PC-3 (cell line): ENCODE measurements at regions not wholly inside any gene's neighbourhood (a gene's known extent, or its start where the extent isn't known, plus 50 kb on each side); places are given as distances from the start of the nearest gene placed in this dataset.
A peak's percentile ranks its signal among the peaks of the same experiment; 100 is the strongest.

Source experiments
- ATAC-seq: fragments of 200-7000 bp; cut with Tn5 transposase; 2 replicates; pipeline ENCODE4 v1.9.1; 2020; ENCODE audit warnings: mild to moderate bottlenecking, moderate library complexity
- BruUV-seq: library from RNA; stranded (reverse); fragments of 400-500 nt; replicated peaks from 2 replicates; lab custom pipeline; 2021; lab: Mats Ljungman, UMichigan
- CTCF ChIA-PET: fragments of 300-600 bp; sonication (Branson Sonifier 250); formaldehyde crosslinking; loops from one replicate; lab custom pipeline; 2022; ENCODE audit warnings: antibody characterized with exemption; lab: Charles Lee
- POLR2A ChIA-PET: fragments of 300-600 bp; sonication (Branson Sonifier 250); formaldehyde crosslinking; loops from one replicate; lab custom pipeline; 2022; ENCODE audit warnings: antibody characterized with exemption; ENCODE audit not compliant: unreplicated experiment; lab: Charles Lee
- DNase-seq: peaks from one replicate; pipeline ENCODE4 v3.0.0-alpha.2; 2015
- H2AFZ ChIP-seq: fragments of 300-600 bp; sonication (generic); 2 replicates; pipeline ENCODE4 v1.6.0; 2016; ENCODE audit warnings: antibody characterized with exemption, low read length
- H3F3A ChIP-seq: fragments of 300-600 bp; sonication (generic); one replicate; pipeline ENCODE4 v1.6.0; 2017; ENCODE audit warnings: antibody characterized with exemption, low read length, control low read depth, mild to moderate bottlenecking; ENCODE audit not compliant: unreplicated experiment
- H3K27ac ChIP-seq: fragments of 300-600 bp; sonication (generic); 2 replicates; pipeline ENCODE4 v1.5.1; 2016; ENCODE audit warnings: mild to moderate bottlenecking, low read length
- H3K27me3 ChIP-seq: fragments of 300-600 bp; sonication (generic); 2 replicates; pipeline ENCODE4 v1.6.1; 2016; ENCODE audit warnings: low read length, mixed read lengths
- H3K36me3 ChIP-seq: fragments of 300-600 bp; sonication (generic); 2 replicates; pipeline ENCODE4 v1.6.1; 2016; ENCODE audit warnings: low read depth, mixed run types, low read length, mixed read lengths
- H3K4me1 ChIP-seq: fragments of 300-600 bp; sonication (generic); 2 replicates; pipeline ENCODE4 v1.5.1; 2016; ENCODE audit warnings: low read length; ENCODE audit not compliant: insufficient read depth
- H3K4me2 ChIP-seq: fragments of 300-600 bp; sonication (generic); 2 replicates; pipeline ENCODE4 v1.6.0; 2016; ENCODE audit warnings: low read length
- H3K4me3 ChIP-seq: fragments of 300-600 bp; sonication (generic); 2 replicates; pipeline ENCODE4 v1.5.1; 2016; ENCODE audit warnings: mild to moderate bottlenecking, low read length, mixed read lengths
- H3K79me2 ChIP-seq: fragments of 300-600 bp; sonication (generic); 2 replicates; pipeline ENCODE4 v1.6.1; 2017; ENCODE audit warnings: low read length, mixed read lengths
- H3K9ac ChIP-seq: fragments of 300-600 bp; sonication (generic); 2 replicates; pipeline ENCODE4 v1.6.0; 2016; ENCODE audit warnings: mild to moderate bottlenecking, low read length
- H3K9me2 ChIP-seq: fragments of 300-600 bp; sonication (generic); replicated peaks from 2 replicates; pipeline ENCODE4 v1.6.1; 2016; ENCODE audit warnings: mixed run types, low read length, mixed read lengths
- H3K9me3 ChIP-seq: fragments of 300-600 bp; sonication (generic); 2 replicates; pipeline ENCODE4 v1.6.1; 2016; ENCODE audit warnings: low read length, mixed read lengths
- H4K20me1 ChIP-seq: fragments of 300-600 bp; sonication (generic); 2 replicates; pipeline ENCODE4 v1.6.1; 2016; ENCODE audit warnings: low read length, mixed read lengths
- CTCF ChIP-seq: fragments of 300-600 bp; sonication (generic); conservative IDR thresholded peaks from 2 replicates; pipeline ENCODE4 v1.5.1; 2017; ENCODE audit warnings: antibody characterized with exemption, low read depth, mild to moderate bottlenecking, low read length
- EZH2 ChIP-seq: fragments of 300-600 bp; sonication (generic); IDR thresholded peaks from one replicate; pipeline ENCODE4 v1.6.1; 2017; ENCODE audit warnings: antibody characterized with exemption, mild to moderate bottlenecking, low read length; ENCODE audit not compliant: unreplicated experiment
- EZH2phosphoT487 ChIP-seq: fragments of 300-600 bp; sonication (generic); IDR thresholded peaks from 2 replicates; pipeline ENCODE4 v1.6.1; 2018; ENCODE audit warnings: mild to moderate bottlenecking, antibody characterized with exemption, low read length, borderline replicate concordance
- intact Hi-C: fragments of 100-400 bp; cut with micrococcal nuclease; formaldehyde crosslinking; loops from 2 replicates; pipeline ENCODE4 v1.9.0; 2023

GRCh38 chr2:179341152-179341866 lies 76.7 kb upstream of the SESTD1 start:
- Histone ChIP-seq H3K9me2 (no peaks in the 10 kb centered on the region), H3K27me3 (no peaks in the 10 kb centered on the region), H2AFZ (no peak overlapping the region), H3K4me2 (no peak overlapping the region), H3K79me2 (no peaks in the 10 kb centered on the region), H3K27ac (no peak overlapping the region), H3K9me3 (no peaks in the 10 kb centered on the region), H3F3A (no peaks in the 10 kb centered on the region), H3K36me3 (no peaks in the 10 kb centered on the region), H3K4me1 (peaks cover 20% of the 10 kb centered on the region), H3K9ac (no peak overlapping the region), H3K4me3 (no peak overlapping the region), H4K20me1 (no peaks in the 10 kb centered on the region)
- BruUV-seq, result no TSS peak
- DNase-seq (no peak), ATAC-seq (no peak)
- intact Hi-C loops, result no loop called here
- POLR2A ChIA-PET, result no interaction called here
- CTCF ChIA-PET, result interaction anchor here (0.7 kb wide), 1 partner anchor 123 kb away, joined by 5 read pairs; no protein-coding TSS in a partner anchor
- TF ChIP-seq EZH2phosphoT487 (no peak), EZH2 (no peak), CTCF (no peak)

GRCh38 chr2:179340678-179341077 lies 76.0 kb upstream of the SESTD1 start:
- POLR2A ChIA-PET, result interaction anchor here (0.6 kb wide), 1 partner anchor 432 kb away, joined by 3 read pairs; no protein-coding TSS in a partner anchor
- Histone ChIP-seq H3K9ac (no peak overlapping the region), H3K79me2 (no peaks in the 10 kb centered on the region), H3K4me1 (peaks cover 20% of the 10 kb centered on the region), H4K20me1 (no peaks in the 10 kb centered on the region), H3K9me3 (no peaks in the 10 kb centered on the region), H3K36me3 (no peaks in the 10 kb centered on the region), H3F3A (no peaks in the 10 kb centered on the region), H3K9me2 (no peaks in the 10 kb centered on the region), H3K4me2 (no peak overlapping the region), H3K4me3 (no peak overlapping the region), H2AFZ (no peak overlapping the region), H3K27me3 (no peaks in the 10 kb centered on the region), H3K27ac (no peak overlapping the region)
- peak; percentile 64 for TF ChIP-seq CTCF
- TF ChIP-seq EZH2phosphoT487, result no peak
- TF ChIP-seq EZH2, result no peak
- CTCF ChIA-PET, result no interaction called here
- BruUV-seq, result no TSS peak
- DNase-seq, result peak; percentile 56
- intact Hi-C loops, result loop anchor here (1.0 kb wide), 1 partner anchor 77 kb away; no protein-coding TSS in a partner anchor
- ATAC-seq, result peak; percentile 32; the same call in 1 of the 2 replicates

- BruUV-seq, result no TSS peak
- H3K27ac ChIP-seq, result no peak overlapping the region
- no peak overlapping the region for H3K4me3 ChIP-seq
- H3K79me2 ChIP-seq, result no peaks in the 10 kb centered on the region
- no peaks in the 10 kb centered on the region for H4K20me1 ChIP-seq
- H3F3A ChIP-seq, result no peaks in the 10 kb centered on the region
- H3K9ac ChIP-seq, result no peak overlapping the region
- DNase-seq (no peak), ATAC-seq (no peak)
- no peaks in the 10 kb centered on the region for H3K9me2 ChIP-seq
- ChIA-PET CTCF (no interaction called here), POLR2A (no interaction called here)
- intact Hi-C loops, result no loop called here
- no peaks in the 10 kb centered on the region for H3K27me3 ChIP-seq
- peaks cover 17% of the 10 kb centered on the region for H3K4me1 ChIP-seq
- no peak overlapping the region for H3K4me2 ChIP-seq
- H2AFZ ChIP-seq, result no peak overlapping the region
- no peak for TF ChIP-seq CTCF
- TF ChIP-seq EZH2phosphoT487, result no peak
- no peak for TF ChIP-seq EZH2
- no peaks in the 10 kb centered on the region for H3K9me3 ChIP-seq
- no peaks in the 10 kb centered on the region for H3K36me3 ChIP-seq
Observed at GRCh38 chr2:179338681-179339080, 74.0 kb upstream of the SESTD1 start.
